SU-DHL-6 (cell line): ENCODE measurements at regions not wholly inside any gene's neighbourhood (a gene's known extent, or its start where the extent isn't known, plus 50 kb on each side); places are given as distances from the start of the nearest gene placed in this dataset.

Source experiments
- EZH2phosphoT487 ChIP-seq: fragments of 200-600 bp; sonication (generic), shearing (Covaris generic); conservative IDR thresholded peaks from 2 replicates; pipeline ENCODE4 v1.6.1; 2018; ENCODE audit warnings: mild to moderate bottlenecking, antibody characterized with exemption, low read length, moderate library complexity, mixed read lengths
- TF ChIP-seq, protein P1 (sequence below): fragments of 200-600 bp; sonication (generic); IDR thresholded peaks from one replicate; pipeline ENCODE4 v1.5.1; 2017; ENCODE audit warnings: antibody characterized with exemption, mild to moderate bottlenecking, low read length, moderate library complexity; ENCODE audit not compliant: insufficient read depth, poor library complexity, severe bottlenecking

DNA sequence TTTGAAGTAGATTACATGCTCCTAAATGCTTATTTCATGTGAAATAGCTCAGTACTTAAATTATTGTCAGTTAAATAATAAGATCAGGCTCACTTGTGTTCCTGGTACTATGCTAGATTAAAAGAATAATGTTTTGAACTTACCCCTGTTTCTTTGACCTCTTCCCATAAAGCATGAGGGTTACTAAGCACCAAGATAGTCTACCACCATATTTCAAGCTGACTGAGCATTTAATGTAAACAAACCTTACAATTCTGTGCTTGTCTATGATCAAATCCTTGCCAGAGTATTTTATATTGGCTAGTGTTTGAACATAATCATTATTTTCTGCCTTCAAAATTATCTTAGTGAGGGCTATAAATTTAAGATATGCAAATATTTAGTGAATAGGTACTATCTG, 98.1 kb downstream of the LHX9 start:
- TF ChIP-seq, protein P1, sequence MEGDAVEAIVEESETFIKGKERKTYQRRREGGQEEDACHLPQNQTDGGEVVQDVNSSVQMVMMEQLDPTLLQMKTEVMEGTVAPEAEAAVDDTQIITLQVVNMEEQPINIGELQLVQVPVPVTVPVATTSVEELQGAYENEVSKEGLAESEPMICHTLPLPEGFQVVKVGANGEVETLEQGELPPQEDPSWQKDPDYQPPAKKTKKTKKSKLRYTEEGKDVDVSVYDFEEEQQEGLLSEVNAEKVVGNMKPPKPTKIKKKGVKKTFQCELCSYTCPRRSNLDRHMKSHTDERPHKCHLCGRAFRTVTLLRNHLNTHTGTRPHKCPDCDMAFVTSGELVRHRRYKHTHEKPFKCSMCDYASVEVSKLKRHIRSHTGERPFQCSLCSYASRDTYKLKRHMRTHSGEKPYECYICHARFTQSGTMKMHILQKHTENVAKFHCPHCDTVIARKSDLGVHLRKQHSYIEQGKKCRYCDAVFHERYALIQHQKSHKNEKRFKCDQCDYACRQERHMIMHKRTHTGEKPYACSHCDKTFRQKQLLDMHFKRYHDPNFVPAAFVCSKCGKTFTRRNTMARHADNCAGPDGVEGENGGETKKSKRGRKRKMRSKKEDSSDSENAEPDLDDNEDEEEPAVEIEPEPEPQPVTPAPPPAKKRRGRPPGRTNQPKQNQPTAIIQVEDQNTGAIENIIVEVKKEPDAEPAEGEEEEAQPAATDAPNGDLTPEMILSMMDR = no peak
- no peak for TF ChIP-seq EZH2phosphoT487
